IMR-90 (cell line): ENCODE measurements at regions not wholly inside any gene's neighbourhood (a gene's known extent, or its start where the extent isn't known, plus 50 kb on each side); places are given as distances from the start of the nearest gene placed in this dataset.

Source experiments
- ATAC-seq: fragments of 200-7000 bp; cut with Tn5 transposase; 2 replicates; pipeline ENCODE4 v1.9.1; 2020; ENCODE audit warnings: low read depth, mild to moderate bottlenecking, moderate library complexity
- BruUV-seq: library from RNA; stranded (reverse); fragments of 400-500 nt; replicated peaks from 2 replicates; lab custom pipeline; 2021; lab: Mats Ljungman, UMichigan
- CTCF ChIA-PET: fragments of 300-600 bp; formaldehyde crosslinking; extraction: SDS; loops from one replicate; lab custom pipeline; 2021; ENCODE audit warnings: antibody characterized with exemption; lab: Yijun Ruan, JAX
- POLR2A ChIA-PET: fragments of 300-600 bp; sonication (Branson Sonifier 250); formaldehyde crosslinking; loops from one replicate; lab custom pipeline; 2022; ENCODE audit warnings: antibody characterized with exemption; ENCODE audit not compliant: unreplicated experiment; lab: Charles Lee
- DNase-seq: peaks from one replicate; pipeline ENCODE4 v3.0.0; 2013
- H2AFZ ChIP-seq: replicated peaks from 2 replicates; pipeline ENCODE3; 2013; ENCODE audit warnings: low read length, mild to moderate bottlenecking; ENCODE audit not compliant: poor library complexity
- H2AK5ac ChIP-seq: 2 replicates; pipeline ENCODE4 v1.6.1; 2013; ENCODE audit warnings: low read depth, low read length, inconsistent platforms
- H2AK9ac ChIP-seq: replicated peaks from 2 replicates; pipeline ENCODE3; 2013; ENCODE audit warnings: mild to moderate bottlenecking, low read depth, low read length, moderate library complexity; ENCODE audit not compliant: poor library complexity
- H2BK120ac ChIP-seq: 2 replicates; pipeline ENCODE4 v1.6.1; 2013; ENCODE audit warnings: low read depth, low read length, inconsistent platforms
- H2BK15ac ChIP-seq: 3 replicates; pipeline ENCODE4 v1.6.1; 2013; ENCODE audit warnings: low read depth, low read length, inconsistent platforms
- H2BK20ac ChIP-seq: 2 replicates; pipeline ENCODE4 v1.6.1; 2013; ENCODE audit warnings: low read depth, mild to moderate bottlenecking, inconsistent platforms, low read length, moderate library complexity
- H2BK5ac ChIP-seq: 2 replicates; pipeline ENCODE4 v1.6.1; 2013; ENCODE audit warnings: mild to moderate bottlenecking, low read depth, low read length, inconsistent platforms; ENCODE audit not compliant: poor library complexity, severe bottlenecking
- H3K14ac ChIP-seq: replicated peaks from 2 replicates; pipeline ENCODE4 v1.6.1; 2013; ENCODE audit warnings: low read depth, low read length, inconsistent platforms
- H3K18ac ChIP-seq: 2 replicates; pipeline ENCODE4 v1.6.1; 2013; ENCODE audit warnings: low read depth, low read length, control low read depth
- H3K23ac ChIP-seq: 2 replicates; pipeline ENCODE4 v1.6.1; 2013; ENCODE audit warnings: low read depth, low read length, inconsistent platforms
- H3K27ac ChIP-seq: 2 replicates; pipeline ENCODE4 v1.5.1; 2013; ENCODE audit warnings: mild to moderate bottlenecking, control low read depth, low read length; ENCODE audit not compliant: insufficient read depth
- H3K27me3 ChIP-seq: 2 replicates; pipeline ENCODE4 v1.6.1; 2013; ENCODE audit warnings: low read length; ENCODE audit not compliant: control insufficient read depth, insufficient read depth
- H3K36me3 ChIP-seq: 2 replicates; pipeline ENCODE4 v1.6.1; 2013; ENCODE audit warnings: low read length, mixed read lengths; ENCODE audit not compliant: control insufficient read depth, insufficient read depth
- H3K4ac ChIP-seq: 2 replicates; pipeline ENCODE4 v1.6.1; 2013; ENCODE audit warnings: low read depth, low read length, inconsistent platforms
- H3K4me1 ChIP-seq: 2 replicates; pipeline ENCODE4 v1.6.1; 2013; ENCODE audit warnings: low read length, mixed read lengths; ENCODE audit not compliant: control insufficient read depth, insufficient read depth
- H3K4me2 ChIP-seq: 2 replicates; pipeline ENCODE4 v1.6.1; 2013; ENCODE audit warnings: low read depth, mild to moderate bottlenecking, control low read depth, low read length, moderate library complexity
- H3K4me3 ChIP-seq: 2 replicates; pipeline ENCODE4 v1.5.1; 2013; ENCODE audit warnings: low read depth, mild to moderate bottlenecking, control low read depth, low read length, moderate library complexity; ENCODE audit not compliant: insufficient read depth
- H3K56ac ChIP-seq: 2 replicates; pipeline ENCODE4 v1.6.1; 2013; ENCODE audit warnings: low read length, inconsistent platforms; ENCODE audit not compliant: insufficient read depth; ENCODE audit errors: extremely low read depth
- H3K79me1 ChIP-seq, 2 experiments: 2 replicates each; pipeline ENCODE4 v1.6.1; 2013; ENCODE audit warnings: low read length in 2 of 2, inconsistent platforms in 1 of 2, low read depth in 1 of 2
- H3K9ac ChIP-seq: 2 replicates; pipeline ENCODE4 v1.6.1; 2013; ENCODE audit warnings: low read depth, low read length, control low read depth
- H3K9me1 ChIP-seq: 2 replicates; pipeline ENCODE4 v1.6.1; 2013; ENCODE audit warnings: low read length, inconsistent platforms; ENCODE audit not compliant: insufficient read depth
- H3K9me3 ChIP-seq: 2 replicates; pipeline ENCODE4 v1.6.1; 2013; ENCODE audit warnings: low read length; ENCODE audit not compliant: control insufficient read depth, insufficient read depth
- H4K20me1 ChIP-seq: 2 replicates; pipeline ENCODE4 v1.6.1; 2013; ENCODE audit warnings: low read length, inconsistent platforms; ENCODE audit not compliant: insufficient read depth
- H4K5ac ChIP-seq: 2 replicates; pipeline ENCODE4 v1.6.1; 2013; ENCODE audit warnings: mild to moderate bottlenecking, low read depth, low read length, control low read depth
- H4K8ac ChIP-seq, 2 experiments: 2 replicates each; pipeline ENCODE4 v1.6.1; 2013; ENCODE audit warnings: low read depth in 2 of 2, low read length in 2 of 2, control low read depth in 1 of 2, inconsistent platforms in 1 of 2
- H4K91ac ChIP-seq: 2 replicates; pipeline ENCODE4 v1.6.1; 2013; ENCODE audit warnings: low read depth, low read length, inconsistent platforms; ENCODE audit not compliant: insufficient read depth
- BHLHE40 ChIP-seq: fragments of 150-350 bp; IDR thresholded peaks from 2 replicates; pipeline ENCODE4 v1.6.1; 2016; ENCODE audit warnings: mild to moderate bottlenecking, low read depth, low read length
- CHD1 ChIP-seq: IDR thresholded peaks from 2 replicates; pipeline ENCODE4 v1.6.1; 2012; ENCODE audit warnings: low read depth, low read length, improper control_type of control experiment
- CTCF ChIP-seq: conservative IDR thresholded peaks from 2 replicates; pipeline ENCODE4 v1.5.1; 2012; ENCODE audit warnings: mild to moderate bottlenecking, low read depth, low read length, improper control_type of control experiment
- ELK1 ChIP-seq: fragments of 150-350 bp; IDR thresholded peaks from 2 replicates; pipeline ENCODE4 v1.6.1; 2016; ENCODE audit warnings: low read depth, mild to moderate bottlenecking, low read length, moderate library complexity, borderline replicate concordance
- FOS ChIP-seq: fragments of 150-350 bp; IDR thresholded peaks from 2 replicates; pipeline ENCODE4 v1.6.1; 2016; ENCODE audit warnings: low read depth, low read length
- MAFK ChIP-seq: IDR thresholded peaks from 2 replicates; pipeline ENCODE4 v1.6.1; 2012; ENCODE audit warnings: low read depth, low read length, improper control_type of control experiment
- MXI1 ChIP-seq: IDR thresholded peaks from 2 replicates; pipeline ENCODE4 v1.6.1; 2012; ENCODE audit warnings: low read depth, mild to moderate bottlenecking, low read length, moderate library complexity, borderline replicate concordance
- NFE2L2 ChIP-seq: fragments of 150-350 bp; IDR thresholded peaks from 2 replicates; pipeline ENCODE4 v1.6.1; 2016; ENCODE audit warnings: low read depth, mild to moderate bottlenecking, low read length
- POLR2A ChIP-seq: IDR thresholded peaks from 2 replicates; pipeline ENCODE4 v1.6.1; 2012; ENCODE audit warnings: mild to moderate bottlenecking, low read depth, low read length
- RAD21 ChIP-seq: IDR thresholded peaks from 2 replicates; pipeline ENCODE4 v1.6.1; 2012; ENCODE audit warnings: low read length, improper control_type of control experiment
- RCOR1 ChIP-seq: IDR thresholded peaks from 2 replicates; pipeline ENCODE4 v1.6.1; 2012; ENCODE audit warnings: mild to moderate bottlenecking, low read length, improper control_type of control experiment; ENCODE audit not compliant: insufficient replicate concordance
- SMC3 ChIP-seq: fragments of 150-350 bp; IDR thresholded peaks from 2 replicates; pipeline ENCODE4 v1.6.1; 2016; ENCODE audit warnings: low read depth, mild to moderate bottlenecking, antibody characterized with exemption, low read length, moderate library complexity
- USF2 ChIP-seq: fragments of 150-350 bp; IDR thresholded peaks from 2 replicates; pipeline ENCODE4 v1.6.1; 2017; ENCODE audit warnings: mild to moderate bottlenecking, antibody characterized with exemption, low read length, low read depth
- WGBS, 2 experiments: methylation state at CpG; one replicate each; pipeline versions ENCODE4 v1.1.5 to v1.1.7; 2013; ENCODE audit warnings: missing lambda C conversion rate in 2 of 2; ENCODE audit not compliant: insufficient read length in 1 of 2; ENCODE audit errors: extremely low coverage in 2 of 2; 5-methylcytosine and 5-hydroxymethylcytosine counted together
- dilution Hi-C: fragments of 300-500 bp; cut with HindIII; formaldehyde crosslinking; loops from one replicate; pipeline ENCODE4 v1.14.3; 2018; ENCODE audit warnings: low sequenced_read_pairs; ENCODE audit not compliant: unreplicated experiment
- in situ Hi-C: fragments of 300-500 bp; cut with MboI; formaldehyde crosslinking; loops from 3 replicates; pipeline ENCODE4 v1.14.3; 2019; ENCODE audit warnings: low sequenced_read_pairs, inconsistent platforms, mixed read lengths
- intact Hi-C: fragments of 100-400 bp; cut with micrococcal nuclease; formaldehyde crosslinking; loops from 2 replicates; pipeline ENCODE4 v1.10.0; 2022

GRCh38 chr1:56375326-56375804 is 204.0 kb downstream of the PLPP3 start:
- WGBS, 2 experiments: no CpG with 5 or more reads among the region's 5 CpGs

More at GRCh38 chr1:56375326-56375804, 204.0 kb downstream of the PLPP3 start:
- in situ Hi-C loops (no loop called here), dilution Hi-C loops (no loop called here), intact Hi-C loops (loop anchor here (5.0 kb wide), 1 partner anchor 202 kb away; the partner anchor contains the start of gene PLPP3)
- H3K4me1 ChIP-seq: peaks cover 16% of the 10 kb centered on the region
- no peak overlapping the region for H2BK120ac ChIP-seq
- H3K27ac ChIP-seq: no peak overlapping the region
- H2BK20ac ChIP-seq: no peak overlapping the region
- H4K91ac ChIP-seq: no peak overlapping the region
- TF ChIP-seq RCOR1 (no peak), MAFK (no peak), POLR2A (no peak), USF2 (no peak), RAD21 (no peak), SMC3 (no peak), FOS (no peak), NFE2L2 (no peak), MXI1 (no peak), BHLHE40 (no peak), CTCF (no peak), CHD1 (no peak), ELK1 (no peak)
- H3K23ac ChIP-seq: no peak overlapping the region
- no peak overlapping the region; the same call in 1 of the 2 replicates for H3K18ac ChIP-seq
- ATAC-seq (peak; percentile 18; the same call in 1 of the 2 replicates), DNase-seq (peak; percentile 66)
- no peak overlapping the region for H2BK5ac ChIP-seq
- no peak overlapping the region for H3K4ac ChIP-seq
- no peak overlapping the region for H4K5ac ChIP-seq
- CTCF ChIA-PET: no interaction called here
- H3K4me3 ChIP-seq: no peak overlapping the region
- H3K4me2 ChIP-seq: peak overlapping the region; percentile 20; the same call in 1 of the 2 replicates
- H4K8ac ChIP-seq: no peak overlapping the region
- no peak overlapping the region for H3K9ac ChIP-seq
- no peak overlapping the region for H2AK5ac ChIP-seq
- no peaks in the 10 kb centered on the region for H3K79me1 ChIP-seq
- H3K14ac ChIP-seq: no peak overlapping the region
- peaks cover 2% of the 10 kb centered on the region; the same call in 1 of the 2 replicates for H3K27me3 ChIP-seq
- no peaks in the 10 kb centered on the region for H3K9me3 ChIP-seq
- no peak overlapping the region for H3K56ac ChIP-seq
- H3K36me3 ChIP-seq: no peaks in the 10 kb centered on the region
- POLR2A ChIA-PET: no interaction called here
- H4K20me1 ChIP-seq: no peaks in the 10 kb centered on the region
- no peak overlapping the region for H2BK15ac ChIP-seq
- BruUV-seq: no TSS peak
- peaks cover 6% of the 10 kb centered on the region for H3K9me1 ChIP-seq
- no peak overlapping the region for H2AK9ac ChIP-seq
- H2AFZ ChIP-seq: no peak overlapping the region
